ENCODE measurements at regions not wholly inside any gene's neighbourhood (a gene's known extent, or its start where the extent isn't known, plus 50 kb on each side); places are given as distances from the start of the nearest gene placed in this dataset.

- Mint-ChIP-seq H3K27ac (no peak overlapping the region), H3K4me1 (no peaks in the 10 kb centered on the region), H3K36me3 (ENCODE audit: low read depth) (no peaks in the 10 kb centered on the region), H3K27me3 (no peaks in the 10 kb centered on the region), H3K4me3 (no peak overlapping the region), H3K9me3 (no peaks in the 10 kb centered on the region)
- CTCF ChIA-PET = no interaction called here
- DNase-seq = no peak
- POLR2A ChIA-PET = no interaction called here
Measured at GRCh38 chr10:105466521-105466920, 825.4 kb downstream of the SORCS3 start.

- DNase-seq = no peak
- H3K27ac Mint-ChIP-seq = no peak overlapping the region
- H3K4me3 Mint-ChIP-seq = no peak overlapping the region
- H3K27me3 Mint-ChIP-seq = no peaks in the 10 kb centered on the region
- ChIA-PET POLR2A (no interaction called here), CTCF (no interaction called here)
- H3K36me3 Mint-ChIP-seq (ENCODE audit: low read depth) = no peaks in the 10 kb centered on the region
- no peaks in the 10 kb centered on the region for H3K9me3 Mint-ChIP-seq
- no peaks in the 10 kb centered on the region for H3K4me1 Mint-ChIP-seq
Measured at GRCh38 chr10:105434970-105435369, 793.9 kb downstream of the SORCS3 start.

GRCh38 chr10:105413997-105414396, 772.9 kb downstream of the SORCS3 start:
- no peaks in the 10 kb centered on the region for H3K9me3 Mint-ChIP-seq
- no peaks in the 10 kb centered on the region for H3K4me1 Mint-ChIP-seq
- H3K36me3 Mint-ChIP-seq (ENCODE audit: low read depth) = no peaks in the 10 kb centered on the region
- no peaks in the 10 kb centered on the region for H3K27me3 Mint-ChIP-seq
- CTCF ChIA-PET = no interaction called here
- DNase-seq = no peak
- POLR2A ChIA-PET = no interaction called here
- no peak overlapping the region for H3K4me3 Mint-ChIP-seq
- H3K27ac Mint-ChIP-seq = no peak overlapping the region

GRCh38 chr10:105409370-105409769, 768.3 kb downstream of the SORCS3 start:
- ChIA-PET POLR2A (no interaction called here), CTCF (no interaction called here)
- H3K4me3 Mint-ChIP-seq = no peak overlapping the region
- no peaks in the 10 kb centered on the region for H3K27me3 Mint-ChIP-seq
- no peaks in the 10 kb centered on the region for H3K4me1 Mint-ChIP-seq
- H3K36me3 Mint-ChIP-seq (ENCODE audit: low read depth) = no peaks in the 10 kb centered on the region
- H3K9me3 Mint-ChIP-seq = peaks cover 8% of the 10 kb centered on the region
- H3K27ac Mint-ChIP-seq = no peak overlapping the region
- no peak for DNase-seq

GRCh38 chr10:105406488-105406887, 765.4 kb downstream of the SORCS3 start:
- H3K27me3 Mint-ChIP-seq = no peaks in the 10 kb centered on the region
- no peak overlapping the region for H3K4me3 Mint-ChIP-seq
- no peak for DNase-seq
- ChIA-PET CTCF (no interaction called here), POLR2A (no interaction called here)
- H3K9me3 Mint-ChIP-seq = peaks cover 8% of the 10 kb centered on the region
- no peak overlapping the region for H3K27ac Mint-ChIP-seq
- no peaks in the 10 kb centered on the region for H3K36me3 Mint-ChIP-seq (ENCODE audit: low read depth)
- H3K4me1 Mint-ChIP-seq = no peaks in the 10 kb centered on the region

GRCh38 chr10:105398202-105398601, 757.1 kb downstream of the SORCS3 start:
- Mint-ChIP-seq H3K27ac (no peak overlapping the region), H3K9me3 (no peaks in the 10 kb centered on the region), H3K27me3 (no peaks in the 10 kb centered on the region), H3K36me3 (ENCODE audit: low read depth) (no peaks in the 10 kb centered on the region), H3K4me1 (no peaks in the 10 kb centered on the region), H3K4me3 (no peak overlapping the region)
- DNase-seq = no peak
- CTCF ChIA-PET = interaction anchor here (1.0 kb wide), 1 partner anchor 9 kb away, joined by 3 read pairs; no protein-coding TSS in a partner anchor
- POLR2A ChIA-PET = no interaction called here

GRCh38 chr10:105391670-105392351, 750.7 kb downstream of the SORCS3 start:
- Mint-ChIP-seq H3K9me3 (no peaks in the 10 kb centered on the region), H3K27me3 (no peaks in the 10 kb centered on the region), H3K36me3 (ENCODE audit: low read depth) (no peaks in the 10 kb centered on the region), H3K4me1 (no peaks in the 10 kb centered on the region), H3K4me3 (no peak overlapping the region), H3K27ac (no peak overlapping the region)
- ChIA-PET POLR2A (no interaction called here), CTCF (no interaction called here)
- DNase-seq = no peak

GRCh38 chr10:105387971-105388370, 746.9 kb downstream of the SORCS3 start:
- no peaks in the 10 kb centered on the region for H3K36me3 Mint-ChIP-seq (ENCODE audit: low read depth)
- H3K4me1 Mint-ChIP-seq = no peaks in the 10 kb centered on the region
- no peak for DNase-seq
- CTCF ChIA-PET = no interaction called here
- no peaks in the 10 kb centered on the region for H3K9me3 Mint-ChIP-seq
- POLR2A ChIA-PET = no interaction called here
- H3K27ac Mint-ChIP-seq = no peak overlapping the region
- no peak overlapping the region for H3K4me3 Mint-ChIP-seq
- H3K27me3 Mint-ChIP-seq = no peaks in the 10 kb centered on the region

GRCh38 chr10:105383978-105384377, 742.9 kb downstream of the SORCS3 start:
- no peak for DNase-seq
- Mint-ChIP-seq H3K27me3 (no peaks in the 10 kb centered on the region), H3K36me3 (ENCODE audit: low read depth) (no peaks in the 10 kb centered on the region), H3K9me3 (no peaks in the 10 kb centered on the region), H3K4me1 (no peaks in the 10 kb centered on the region), H3K27ac (no peak overlapping the region), H3K4me3 (no peak overlapping the region)
- CTCF ChIA-PET = no interaction called here
- POLR2A ChIA-PET = no interaction called here

GRCh38 chr10:105370692-105371091, 729.6 kb downstream of the SORCS3 start:
- Mint-ChIP-seq H3K36me3 (ENCODE audit: low read depth) (no peaks in the 10 kb centered on the region), H3K9me3 (peaks cover 2% of the 10 kb centered on the region), H3K4me1 (no peaks in the 10 kb centered on the region), H3K27me3 (no peaks in the 10 kb centered on the region), H3K27ac (no peak overlapping the region), H3K4me3 (no peak overlapping the region)
- ChIA-PET CTCF (no interaction called here), POLR2A (no interaction called here)
- no peak for DNase-seq

- ChIA-PET POLR2A (no interaction called here), CTCF (no interaction called here)
- no peaks in the 10 kb centered on the region for H3K9me3 Mint-ChIP-seq
- H3K27me3 Mint-ChIP-seq = no peaks in the 10 kb centered on the region
- no peak for DNase-seq
- no peaks in the 10 kb centered on the region for H3K4me1 Mint-ChIP-seq
- no peak overlapping the region for H3K27ac Mint-ChIP-seq
- no peaks in the 10 kb centered on the region for H3K36me3 Mint-ChIP-seq (ENCODE audit: low read depth)
- H3K4me3 Mint-ChIP-seq = no peak overlapping the region
Measured at GRCh38 chr10:105359708-105360107, 718.6 kb downstream of the SORCS3 start.

- ChIA-PET CTCF (no interaction called here), POLR2A (no interaction called here)
- Mint-ChIP-seq H3K4me3 (no peak overlapping the region), H3K9me3 (no peaks in the 10 kb centered on the region), H3K36me3 (ENCODE audit: low read depth) (no peaks in the 10 kb centered on the region), H3K27ac (no peak overlapping the region), H3K4me1 (no peaks in the 10 kb centered on the region), H3K27me3 (no peaks in the 10 kb centered on the region)
- no peak for DNase-seq
Measured at GRCh38 chr10:105358911-105359310, 717.8 kb downstream of the SORCS3 start.

- ChIA-PET POLR2A (no interaction called here), CTCF (no interaction called here)
- no peaks in the 10 kb centered on the region for H3K27me3 Mint-ChIP-seq
- H3K9me3 Mint-ChIP-seq = no peaks in the 10 kb centered on the region
- DNase-seq = no peak
- no peak overlapping the region for H3K4me3 Mint-ChIP-seq
- H3K4me1 Mint-ChIP-seq = no peaks in the 10 kb centered on the region
- H3K36me3 Mint-ChIP-seq (ENCODE audit: low read depth) = no peaks in the 10 kb centered on the region
- no peak overlapping the region for H3K27ac Mint-ChIP-seq
Measured at GRCh38 chr10:105356626-105357025, 715.5 kb downstream of the SORCS3 start.

GRCh38 chr10:105354010-105354409, 712.9 kb downstream of the SORCS3 start:
- Mint-ChIP-seq H3K27ac (no peak overlapping the region), H3K4me3 (no peak overlapping the region), H3K36me3 (ENCODE audit: low read depth) (no peaks in the 10 kb centered on the region), H3K9me3 (no peaks in the 10 kb centered on the region), H3K27me3 (no peaks in the 10 kb centered on the region), H3K4me1 (no peaks in the 10 kb centered on the region)
- ChIA-PET POLR2A (no interaction called here), CTCF (no interaction called here)
- DNase-seq = no peak

Measured in activated CD4-positive, alpha-beta T cell treated with anti-CD3 and anti-CD28 coated beads, Interleukin-2, amount 10 ng/mL, durations not matched to agents 7 days and 5 days (primary cell).